WTC11 (cell line): ENCODE measurements at regions not wholly inside any gene's neighbourhood (a gene's known extent, or its start where the extent isn't known, plus 50 kb on each side); places are given as distances from the start of the nearest gene placed in this dataset.

Source experiments
- ATAC-seq: fragments of 200-7000 bp; cut with Tn5 transposase; 2 replicates; pipeline ENCODE4 v1.10.0; 2021; ENCODE audit warnings: mild to moderate bottlenecking, moderate library complexity
- CTCF ChIA-PET: fragments of 300-600 bp; sonication (Branson Sonifier 250); formaldehyde crosslinking; loops from one replicate; lab custom pipeline; 2021; ENCODE audit warnings: antibody characterized with exemption; lab: Charles Lee
- POLR2A ChIA-PET: fragments of 350-600 bp; sonication (Branson Sonifier 250); formaldehyde crosslinking; loops from one replicate; lab custom pipeline; 2021; ENCODE audit warnings: antibody characterized with exemption; lab: Charles Lee
- DNase-seq: peaks from one replicate; pipeline ENCODE4 v3.0.0; 2021; ENCODE audit warnings: low spot score
- H3K27ac Mint-ChIP-seq: 2 replicates; pipeline ENCODE4 v1.8.0; 2021; ENCODE audit warnings: mixed read lengths
- H3K27me3 Mint-ChIP-seq: 2 replicates; pipeline ENCODE4 v1.8.0; 2021; ENCODE audit warnings: low read depth, mild to moderate bottlenecking, moderate library complexity, mixed read lengths
- H3K36me3 Mint-ChIP-seq: 2 replicates; pipeline ENCODE4 v1.8.0; 2021; ENCODE audit warnings: mixed read lengths
- H3K4me1 Mint-ChIP-seq: 2 replicates; pipeline ENCODE4 v1.8.0; 2022; ENCODE audit warnings: mixed read lengths
- H3K4me3 Mint-ChIP-seq: 2 replicates; pipeline ENCODE4 v1.8.0; 2021; ENCODE audit warnings: mild to moderate bottlenecking, moderate library complexity, mixed read lengths
- H3K9me3 Mint-ChIP-seq: 2 replicates; pipeline ENCODE4 v1.8.0; 2021; ENCODE audit warnings: mixed read lengths
- ATF1 ChIP-seq: sonication (generic); formaldehyde crosslinking; IDR thresholded peaks from 2 replicates; pipeline ENCODE4 v1.8.1; 2023; ENCODE audit warnings: mild to moderate bottlenecking, moderate library complexity, missing genetic modification reagents
- ATF3 ChIP-seq: sonication (generic); formaldehyde crosslinking; conservative IDR thresholded peaks from 2 replicates; pipeline ENCODE4 v1.8.1; 2022; ENCODE audit warnings: mild to moderate bottlenecking, missing genetic modification reagents
- ATF6 ChIP-seq: sonication (generic); formaldehyde crosslinking; IDR thresholded peaks from 2 replicates; pipeline ENCODE4 v1.8.1; 2023; ENCODE audit warnings: mild to moderate bottlenecking, missing genetic modification reagents
- E2F1 ChIP-seq: sonication (generic); formaldehyde crosslinking; IDR thresholded peaks from 2 replicates; pipeline ENCODE4 v1.8.0; 2022; ENCODE audit warnings: mild to moderate bottlenecking, missing genetic modification reagents
- ELF4 ChIP-seq: sonication (generic); formaldehyde crosslinking; IDR thresholded peaks from 2 replicates; pipeline ENCODE4 v1.8.1; 2022; ENCODE audit warnings: low read depth, mild to moderate bottlenecking, moderate library complexity, missing genetic modification reagents
- FOXP4 ChIP-seq: sonication (generic); formaldehyde crosslinking; IDR thresholded peaks from 2 replicates; pipeline ENCODE4 v1.8.0; 2022; ENCODE audit warnings: mild to moderate bottlenecking, missing genetic modification reagents
- IRF2 ChIP-seq: sonication (generic); formaldehyde crosslinking; IDR thresholded peaks from 2 replicates; pipeline ENCODE4 v1.8.0; 2022; ENCODE audit warnings: low read depth, missing genetic modification reagents, borderline replicate concordance
- MLX ChIP-seq: sonication (generic); formaldehyde crosslinking; IDR thresholded peaks from 2 replicates; pipeline ENCODE4 v1.8.1; 2023; ENCODE audit warnings: mild to moderate bottlenecking, missing genetic modification reagents, moderate library complexity
- RELA ChIP-seq: sonication (generic); formaldehyde crosslinking; IDR thresholded peaks from 2 replicates; pipeline ENCODE4 v1.8.1; 2022; ENCODE audit warnings: missing genetic modification reagents, mild to moderate bottlenecking, borderline replicate concordance
- ZBTB21 ChIP-seq: sonication (generic); formaldehyde crosslinking; IDR thresholded peaks from 2 replicates; pipeline ENCODE4 v1.8.1; 2023; ENCODE audit warnings: mild to moderate bottlenecking, missing genetic modification reagents, borderline replicate concordance
- ZNF317 ChIP-seq: sonication (generic); formaldehyde crosslinking; IDR thresholded peaks from 2 replicates; pipeline ENCODE4 v1.8.1; 2023; ENCODE audit warnings: low read depth, mild to moderate bottlenecking, moderate library complexity, missing genetic modification reagents, borderline replicate concordance
- ZNF425 ChIP-seq: fragments of 250-450 bp; sonication (Bioruptor Pico); conservative IDR thresholded peaks from 2 replicates; pipeline ENCODE4 v1.9.0; 2021; ENCODE audit warnings: mild to moderate bottlenecking
- ZNF512 ChIP-seq: sonication (generic); formaldehyde crosslinking; IDR thresholded peaks from 2 replicates; pipeline ENCODE4 v1.8.1; 2022; ENCODE audit warnings: missing genetic modification reagents, borderline replicate concordance
- ZSCAN18 ChIP-seq: fragments of 250-450 bp; sonication (Bioruptor Pico); IDR thresholded peaks from 2 replicates; pipeline ENCODE4 v2.1.2; 2022; ENCODE audit warnings: mild to moderate bottlenecking, moderate library complexity

GRCh38 chr1:199767700-199768099 lies 259.8 kb upstream of the NR5A2 start:
- ATAC-seq: no peak
- Mint-ChIP-seq H3K27me3 (no peaks in the 10 kb centered on the region), H3K4me3 (no peak overlapping the region), H3K9me3 (peaks cover 45% of the 10 kb centered on the region), H3K27ac (no peak overlapping the region), H3K4me1 (no peaks in the 10 kb centered on the region), H3K36me3 (peaks cover 19% of the 10 kb centered on the region)
- ChIA-PET POLR2A (no interaction called here), CTCF (no interaction called here)
- no peak for TF ChIP-seq E2F1 (CRISPR knock-in tag)
- TF ChIP-seq RELA (CRISPR knock-in tag): no peak
- no peak for TF ChIP-seq IRF2 (CRISPR knock-in tag)
- TF ChIP-seq ZNF512 (CRISPR knock-in tag): no peak
- TF ChIP-seq ZBTB21 (CRISPR knock-in tag): no peak
- no peak for TF ChIP-seq ZNF425
- no peak for TF ChIP-seq ZNF317 (CRISPR knock-in tag)
- TF ChIP-seq ATF1: no peak
- TF ChIP-seq ZSCAN18 (CRISPR knock-in tag): no peak
- no peak for TF ChIP-seq ELF4
- TF ChIP-seq ATF6 (CRISPR knock-in tag): no peak
- DNase-seq: no peak

GRCh38 chr1:199774433-199775089 lies 252.9 kb upstream of the NR5A2 start:
- CTCF ChIA-PET: no interaction called here
- no peak for DNase-seq
- Mint-ChIP-seq H3K4me1 (peaks cover 2% of the 10 kb centered on the region; the same call in 1 of the 2 replicates), H3K27ac (no peak overlapping the region), H3K9me3 (no peaks in the 10 kb centered on the region), H3K36me3 (no peaks in the 10 kb centered on the region; the same call in 1 of the 2 replicates), H3K4me3 (no peak overlapping the region), H3K27me3 (no peaks in the 10 kb centered on the region)
- POLR2A ChIA-PET: no interaction called here
- ATAC-seq: no peak
- no peak for TF ChIP-seq MLX
- no peak for TF ChIP-seq ZNF512 (CRISPR knock-in tag)
- no peak for TF ChIP-seq ATF3 (CRISPR knock-in tag)
- no peak for TF ChIP-seq FOXP4 (CRISPR knock-in tag)
- no peak for TF ChIP-seq E2F1 (CRISPR knock-in tag)
